LNCAP (cell line): ENCODE measurements at regions not wholly inside any gene's neighbourhood (a gene's known extent, or its start where the extent isn't known, plus 50 kb on each side); places are given as distances from the start of the nearest gene placed in this dataset.
A peak's percentile ranks its signal among the peaks of the same experiment; 100 is the strongest.

Source experiments
- TF ChIP-seq, protein P1 (sequence below): fragments of 450-650 bp; IDR thresholded peaks from 2 replicates; pipeline ENCODE4 v1.5.1; 2017; ENCODE audit warnings: mild to moderate bottlenecking

DNA sequence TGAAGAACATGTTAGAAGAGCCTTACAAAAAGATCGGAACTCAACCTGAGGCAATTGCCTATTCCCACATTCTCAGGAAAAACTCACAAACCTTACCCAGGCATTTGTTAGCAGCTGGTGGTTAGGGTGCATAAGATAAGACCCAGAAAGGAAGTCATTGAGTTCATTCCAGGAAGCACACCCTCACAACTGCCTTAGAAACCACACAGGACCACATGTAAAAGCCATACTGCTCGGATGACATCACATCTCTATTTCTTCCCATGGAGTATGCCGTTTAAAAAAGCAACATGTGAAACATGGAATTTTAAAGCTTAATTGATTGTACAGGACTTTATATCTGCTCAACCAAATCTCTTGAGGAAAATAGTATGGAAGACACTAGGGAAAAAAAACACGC, 411.2 kb downstream of the DAD1 start:
- TF ChIP-seq, protein P1, sequence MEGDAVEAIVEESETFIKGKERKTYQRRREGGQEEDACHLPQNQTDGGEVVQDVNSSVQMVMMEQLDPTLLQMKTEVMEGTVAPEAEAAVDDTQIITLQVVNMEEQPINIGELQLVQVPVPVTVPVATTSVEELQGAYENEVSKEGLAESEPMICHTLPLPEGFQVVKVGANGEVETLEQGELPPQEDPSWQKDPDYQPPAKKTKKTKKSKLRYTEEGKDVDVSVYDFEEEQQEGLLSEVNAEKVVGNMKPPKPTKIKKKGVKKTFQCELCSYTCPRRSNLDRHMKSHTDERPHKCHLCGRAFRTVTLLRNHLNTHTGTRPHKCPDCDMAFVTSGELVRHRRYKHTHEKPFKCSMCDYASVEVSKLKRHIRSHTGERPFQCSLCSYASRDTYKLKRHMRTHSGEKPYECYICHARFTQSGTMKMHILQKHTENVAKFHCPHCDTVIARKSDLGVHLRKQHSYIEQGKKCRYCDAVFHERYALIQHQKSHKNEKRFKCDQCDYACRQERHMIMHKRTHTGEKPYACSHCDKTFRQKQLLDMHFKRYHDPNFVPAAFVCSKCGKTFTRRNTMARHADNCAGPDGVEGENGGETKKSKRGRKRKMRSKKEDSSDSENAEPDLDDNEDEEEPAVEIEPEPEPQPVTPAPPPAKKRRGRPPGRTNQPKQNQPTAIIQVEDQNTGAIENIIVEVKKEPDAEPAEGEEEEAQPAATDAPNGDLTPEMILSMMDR: no peak

DNA sequence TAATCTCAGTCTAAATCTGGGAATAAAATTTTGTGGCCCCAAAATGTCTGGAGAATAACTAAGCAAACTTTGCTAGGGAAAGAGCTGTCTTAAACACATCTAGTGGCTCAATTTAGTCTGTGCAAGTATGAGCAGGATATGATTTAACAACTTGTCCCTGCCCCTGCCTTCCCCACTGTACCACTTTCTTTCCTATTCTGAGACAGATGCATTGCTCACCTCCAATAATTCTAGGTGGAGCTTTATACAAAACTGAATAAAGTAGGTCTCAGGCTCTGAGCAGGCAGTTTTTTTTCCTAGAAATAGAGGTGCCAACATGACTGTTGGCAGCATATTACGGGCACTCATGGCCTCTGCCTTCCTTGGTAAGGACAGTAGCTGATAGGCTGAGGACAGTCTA, 412.1 kb downstream of the DAD1 start:
- TF ChIP-seq, protein P1: no peak

DNA sequence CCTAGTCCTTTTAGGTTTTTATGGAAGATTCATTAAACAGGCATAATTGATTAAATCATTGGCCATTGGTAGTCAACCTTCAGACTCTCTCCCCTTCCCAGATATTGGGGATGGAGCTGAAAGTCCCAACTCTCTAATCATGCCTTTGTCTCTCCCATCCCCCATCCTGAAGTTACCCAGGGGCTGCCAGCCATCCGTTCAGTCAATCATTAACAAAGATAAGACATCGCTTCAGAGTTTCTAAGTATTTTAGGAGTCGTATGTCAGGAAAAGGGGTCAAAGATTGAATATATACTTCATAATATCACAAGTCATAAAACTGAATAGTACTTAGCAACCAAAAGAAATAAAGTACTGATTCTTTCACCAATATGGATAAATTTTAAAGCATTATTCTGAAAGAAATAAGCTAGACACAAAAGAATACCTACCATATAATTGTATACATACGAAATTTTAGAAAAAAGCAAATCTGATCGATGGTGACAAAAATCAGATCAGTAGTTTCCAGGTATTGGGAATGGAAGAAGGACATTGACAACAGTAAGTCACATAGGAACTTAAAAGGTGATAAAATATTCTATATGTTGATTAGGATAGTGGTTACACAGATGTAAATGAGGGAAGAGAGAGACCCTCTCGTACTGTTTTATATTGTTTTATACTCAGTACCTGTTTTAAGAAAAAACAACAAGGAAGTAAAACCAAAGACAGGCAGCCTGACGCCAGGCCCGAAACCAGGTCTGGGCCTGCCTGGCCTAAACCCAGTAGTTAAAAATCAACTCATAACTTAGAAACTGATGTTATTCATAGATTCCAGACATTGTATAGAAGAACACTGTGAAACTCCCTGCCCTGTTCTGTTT, 414.4 kb downstream of the DAD1 start:
- TF ChIP-seq, protein P1: no peak

DNA sequence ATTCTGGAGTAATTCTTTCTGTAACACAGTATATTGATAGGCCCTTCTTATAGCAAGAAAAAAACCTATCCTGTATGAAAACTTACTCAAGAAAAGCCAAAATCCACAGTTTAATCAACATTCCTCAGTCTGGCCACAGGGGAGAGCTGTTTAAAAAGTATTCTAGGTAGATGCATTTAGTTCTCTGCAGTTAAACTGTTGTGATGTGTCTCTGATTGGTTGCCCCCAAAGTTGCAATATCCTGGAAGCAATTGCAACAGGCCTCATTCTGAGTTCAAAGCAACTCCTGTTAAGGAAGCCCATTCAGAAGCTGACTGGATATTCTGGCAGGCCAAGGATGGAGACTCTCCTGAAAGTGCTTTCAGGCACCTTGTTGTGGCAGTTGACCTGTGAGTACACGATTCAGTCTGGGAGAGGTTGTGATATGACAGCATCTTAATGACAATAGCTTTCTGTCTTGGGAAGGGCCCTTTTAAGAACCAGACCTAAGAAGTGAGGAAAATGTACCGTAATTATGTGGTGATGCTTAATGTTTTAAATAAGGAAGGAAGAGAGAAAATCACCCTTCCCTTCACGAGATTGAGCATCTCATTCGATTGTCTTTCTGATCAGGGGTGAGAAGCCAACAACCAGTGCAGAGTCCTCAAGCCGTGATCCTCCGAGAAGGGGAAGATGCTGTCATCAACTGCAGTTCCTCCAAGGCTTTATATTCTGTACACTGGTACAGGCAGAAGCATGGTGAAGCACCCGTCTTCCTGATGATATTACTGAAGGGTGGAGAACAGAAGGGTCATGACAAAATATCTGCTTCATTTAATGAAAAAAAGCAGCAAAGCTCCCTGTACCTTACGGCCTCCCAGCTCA, 420.7 kb downstream of the DAD1 start:
- TF ChIP-seq, protein P1: no peak

DNA sequence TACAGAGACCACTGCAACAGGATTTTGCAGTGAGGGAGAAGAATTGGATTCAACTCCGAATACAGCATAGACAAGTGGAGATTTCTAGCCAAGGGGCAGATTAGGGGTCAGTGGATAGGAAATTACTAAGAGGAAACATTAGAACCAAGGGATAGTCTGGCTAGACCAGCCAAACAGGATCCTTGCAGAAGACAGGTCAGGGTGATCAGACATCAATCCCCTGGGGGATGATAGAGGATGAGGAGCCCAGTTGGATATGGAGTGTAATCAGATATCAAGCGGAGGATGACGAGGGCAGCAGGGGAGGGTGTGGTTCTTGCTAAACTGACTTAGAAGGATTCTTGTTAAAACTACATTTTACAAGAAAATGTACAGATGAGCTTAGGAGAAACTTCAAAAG, 424.4 kb downstream of the DAD1 start:
- TF ChIP-seq, protein P1: no peak

DNA sequence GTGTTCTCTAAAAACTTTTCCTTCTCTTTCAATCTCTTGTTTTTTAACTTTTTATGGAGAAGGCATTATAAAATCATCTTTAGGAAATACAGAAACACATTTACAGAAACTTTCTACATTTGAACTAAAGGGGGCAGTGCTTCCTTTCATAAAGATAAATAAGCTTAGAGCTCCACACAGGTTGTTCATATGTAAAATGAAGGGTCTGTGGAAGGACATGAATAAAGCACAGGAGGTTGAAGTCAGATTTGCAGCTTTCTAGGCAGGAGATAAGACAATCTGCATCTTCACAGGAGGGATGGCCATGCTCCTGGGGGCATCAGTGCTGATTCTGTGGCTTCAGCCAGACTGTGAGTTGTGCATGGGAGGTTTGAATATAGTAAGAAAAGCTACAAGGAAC, 426.0 kb downstream of the DAD1 start:
- TF ChIP-seq, protein P1: peak; percentile 37; the same call in 1 of the 2 replicates

DNA sequence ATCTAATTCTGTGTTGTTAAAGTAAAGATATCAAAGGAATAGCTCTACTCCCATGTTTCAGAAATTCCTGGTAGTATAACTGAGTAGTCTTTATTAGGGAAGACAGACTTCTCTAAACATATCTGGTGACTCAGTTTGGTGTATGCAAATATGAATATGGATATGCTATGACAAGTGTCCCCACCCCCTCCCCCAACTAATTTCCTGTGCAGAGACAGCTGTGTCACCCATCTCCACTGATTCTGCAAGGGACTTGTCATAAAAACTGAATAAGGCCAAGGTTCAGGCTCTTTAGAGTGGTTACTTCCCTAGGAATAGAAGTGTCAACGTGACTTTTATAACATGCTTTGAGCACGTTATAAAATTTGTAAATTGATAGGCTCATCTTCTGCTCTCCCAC, 429.1 kb downstream of the DAD1 start:
- TF ChIP-seq, protein P1: no peak
